ENCODE measurements at regions not wholly inside any gene's neighbourhood (a gene's known extent, or its start where the extent isn't known, plus 50 kb on each side); places are given as distances from the start of the nearest gene placed in this dataset.
"Not testable (repeated sequence)": the region's sequence is repeated elsewhere in the genome, so short reads cannot be mapped to it uniquely, and the experiment has no call there.

- H3K27ac ChIP-seq (replicated peaks) = no peak overlapping the region
- TF ChIP-seq, protein P1, sequence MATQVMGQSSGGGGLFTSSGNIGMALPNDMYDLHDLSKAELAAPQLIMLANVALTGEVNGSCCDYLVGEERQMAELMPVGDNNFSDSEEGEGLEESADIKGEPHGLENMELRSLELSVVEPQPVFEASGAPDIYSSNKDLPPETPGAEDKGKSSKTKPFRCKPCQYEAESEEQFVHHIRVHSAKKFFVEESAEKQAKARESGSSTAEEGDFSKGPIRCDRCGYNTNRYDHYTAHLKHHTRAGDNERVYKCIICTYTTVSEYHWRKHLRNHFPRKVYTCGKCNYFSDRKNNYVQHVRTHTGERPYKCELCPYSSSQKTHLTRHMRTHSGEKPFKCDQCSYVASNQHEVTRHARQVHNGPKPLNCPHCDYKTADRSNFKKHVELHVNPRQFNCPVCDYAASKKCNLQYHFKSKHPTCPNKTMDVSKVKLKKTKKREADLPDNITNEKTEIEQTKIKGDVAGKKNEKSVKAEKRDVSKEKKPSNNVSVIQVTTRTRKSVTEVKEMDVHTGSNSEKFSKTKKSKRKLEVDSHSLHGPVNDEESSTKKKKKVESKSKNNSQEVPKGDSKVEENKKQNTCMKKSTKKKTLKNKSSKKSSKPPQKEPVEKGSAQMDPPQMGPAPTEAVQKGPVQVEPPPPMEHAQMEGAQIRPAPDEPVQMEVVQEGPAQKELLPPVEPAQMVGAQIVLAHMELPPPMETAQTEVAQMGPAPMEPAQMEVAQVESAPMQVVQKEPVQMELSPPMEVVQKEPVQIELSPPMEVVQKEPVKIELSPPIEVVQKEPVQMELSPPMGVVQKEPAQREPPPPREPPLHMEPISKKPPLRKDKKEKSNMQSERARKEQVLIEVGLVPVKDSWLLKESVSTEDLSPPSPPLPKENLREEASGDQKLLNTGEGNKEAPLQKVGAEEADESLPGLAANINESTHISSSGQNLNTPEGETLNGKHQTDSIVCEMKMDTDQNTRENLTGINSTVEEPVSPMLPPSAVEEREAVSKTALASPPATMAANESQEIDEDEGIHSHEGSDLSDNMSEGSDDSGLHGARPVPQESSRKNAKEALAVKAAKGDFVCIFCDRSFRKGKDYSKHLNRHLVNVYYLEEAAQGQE (IDR thresholded peaks at IDR 0.05; ENCODE audit: insufficient replicate concordance, low read depth) = no peak
- no peaks in the 10 kb centered on the region for H3K27me3 ChIP-seq (ENCODE audit: insufficient read depth, poor library complexity, severe bottlenecking)
- no peak overlapping the region for H3K4me3 ChIP-seq (replicated peaks; ENCODE audit: insufficient read depth, low read length)
- no peak for DNase-seq (ENCODE audit: low read depth in 1 of 2, low spot score in 1 of 2)
Observed at GRCh38 chr1:199490769-199491527, 536.6 kb upstream of the NR5A2 start.

- Histone ChIP-seq H3K27me3 (ENCODE audit: insufficient read depth, poor library complexity, severe bottlenecking) (no peaks in the 10 kb centered on the region), H3K27ac (replicated peaks) (no peak overlapping the region), H3K4me3 (replicated peaks; ENCODE audit: insufficient read depth, low read length) (no peak overlapping the region)
- DNase-seq (ENCODE audit: low read depth in 1 of 2, low spot score in 1 of 2) = no peak
- TF ChIP-seq CTCF (IDR thresholded peaks at IDR 0.05; ENCODE audit: insufficient read depth, low read length) (no peak), SPI1 (IDR thresholded peaks at IDR 0.05; ENCODE audit: borderline replicate concordance, low read depth) (no peak), POLR2AphosphoS5 (IDR thresholded peaks at IDR 0.05; ENCODE audit: low read depth) (no peak), GABPA (IDR thresholded peaks at IDR 0.05; ENCODE audit: low read depth) (no peak)
- TF ChIP-seq, protein P1 (IDR thresholded peaks at IDR 0.05; ENCODE audit: insufficient replicate concordance, low read depth) = no peak
Observed at GRCh38 chr1:199495432-199495831, 532.1 kb upstream of the NR5A2 start.

GRCh38 chr1:199498802-199499201, 528.7 kb upstream of the NR5A2 start:
- not testable (repeated sequence) for DNase-seq (ENCODE audit: low read depth in 1 of 2, low spot score in 1 of 2); H3K4me3 ChIP-seq (replicated peaks; ENCODE audit: insufficient read depth, low read length); H3K27me3 ChIP-seq (ENCODE audit: insufficient read depth, poor library complexity, severe bottlenecking); H3K27ac ChIP-seq (replicated peaks)
- TF ChIP-seq SPI1 (IDR thresholded peaks at IDR 0.05; ENCODE audit: borderline replicate concordance, low read depth) = peak; percentile 87

GRCh38 chr1:199508072-199508471, 519.4 kb upstream of the NR5A2 start:
- Histone ChIP-seq H3K27me3 (ENCODE audit: insufficient read depth, poor library complexity, severe bottlenecking) (no peaks in the 10 kb centered on the region), H3K4me3 (replicated peaks; ENCODE audit: insufficient read depth, low read length) (no peak overlapping the region), H3K27ac (replicated peaks) (no peak overlapping the region)
- no peak for TF ChIP-seq SPI1 (IDR thresholded peaks at IDR 0.05; ENCODE audit: borderline replicate concordance, low read depth)
- TF ChIP-seq POLR2AphosphoS5 (IDR thresholded peaks at IDR 0.05; ENCODE audit: low read depth) = no peak
- no peak for TF ChIP-seq GABPA (IDR thresholded peaks at IDR 0.05; ENCODE audit: low read depth)
- no peak for TF ChIP-seq CTCF (IDR thresholded peaks at IDR 0.05; ENCODE audit: insufficient read depth, low read length)
- TF ChIP-seq, protein P1 (IDR thresholded peaks at IDR 0.05; ENCODE audit: insufficient replicate concordance, low read depth) = no peak
- DNase-seq (ENCODE audit: low read depth in 1 of 2, low spot score in 1 of 2) = no peak

Data from HL-60 (cell line).